Neural cell (in vitro differentiated cells): ENCODE measurements at regions not wholly inside any gene's neighbourhood (a gene's known extent, or its start where the extent isn't known, plus 50 kb on each side); places are given as distances from the start of the nearest gene placed in this dataset.

Experiments
- EZH2 ChIP-seq: fragments of 200-600, 300-800 bp; shearing (Covaris generic), sonication (generic); IDR thresholded peaks from 2 replicates; pipeline ENCODE4 v1.6.1; 2014; ENCODE audit warnings: antibody characterized with exemption, low read length, borderline replicate concordance, mild to moderate bottlenecking; ENCODE audit not compliant: insufficient read depth, poor library complexity, severe bottlenecking
- MXI1 ChIP-seq: fragments of 450-650 bp; conservative IDR thresholded peaks from 2 replicates; pipeline ENCODE4 v1.6.1; 2014; ENCODE audit warnings: antibody characterized with exemption, mild to moderate bottlenecking; ENCODE audit not compliant: poor library complexity, severe bottlenecking
- POLR2AphosphoS5 ChIP-seq: IDR thresholded peaks from 2 replicates; pipeline ENCODE4 v1.6.1; 2012
- RAD21 ChIP-seq: fragments of 450-650 bp; conservative IDR thresholded peaks from 2 replicates; pipeline ENCODE4 v1.6.1; 2014; ENCODE audit warnings: antibody characterized with exemption, mild to moderate bottlenecking, moderate library complexity
- TAF1 ChIP-seq: IDR thresholded peaks from 2 replicates; pipeline ENCODE4 v1.6.1; 2012; ENCODE audit warnings: low read depth
- TF ChIP-seq, protein P1 (sequence below): fragments of 450-650 bp; IDR thresholded peaks from 2 replicates; pipeline ENCODE4 v1.5.1; 2014; ENCODE audit warnings: antibody characterized with exemption, mild to moderate bottlenecking, moderate library complexity; ENCODE audit not compliant: poor library complexity, severe bottlenecking
- TF ChIP-seq, protein P2 (sequence below): IDR thresholded peaks from 2 replicates; pipeline ENCODE4 v1.6.1; 2012; ENCODE audit warnings: borderline replicate concordance

- TF ChIP-seq, protein P1, sequence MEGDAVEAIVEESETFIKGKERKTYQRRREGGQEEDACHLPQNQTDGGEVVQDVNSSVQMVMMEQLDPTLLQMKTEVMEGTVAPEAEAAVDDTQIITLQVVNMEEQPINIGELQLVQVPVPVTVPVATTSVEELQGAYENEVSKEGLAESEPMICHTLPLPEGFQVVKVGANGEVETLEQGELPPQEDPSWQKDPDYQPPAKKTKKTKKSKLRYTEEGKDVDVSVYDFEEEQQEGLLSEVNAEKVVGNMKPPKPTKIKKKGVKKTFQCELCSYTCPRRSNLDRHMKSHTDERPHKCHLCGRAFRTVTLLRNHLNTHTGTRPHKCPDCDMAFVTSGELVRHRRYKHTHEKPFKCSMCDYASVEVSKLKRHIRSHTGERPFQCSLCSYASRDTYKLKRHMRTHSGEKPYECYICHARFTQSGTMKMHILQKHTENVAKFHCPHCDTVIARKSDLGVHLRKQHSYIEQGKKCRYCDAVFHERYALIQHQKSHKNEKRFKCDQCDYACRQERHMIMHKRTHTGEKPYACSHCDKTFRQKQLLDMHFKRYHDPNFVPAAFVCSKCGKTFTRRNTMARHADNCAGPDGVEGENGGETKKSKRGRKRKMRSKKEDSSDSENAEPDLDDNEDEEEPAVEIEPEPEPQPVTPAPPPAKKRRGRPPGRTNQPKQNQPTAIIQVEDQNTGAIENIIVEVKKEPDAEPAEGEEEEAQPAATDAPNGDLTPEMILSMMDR: no peak
- TF ChIP-seq MXI1: no peak
- no peak for TF ChIP-seq POLR2AphosphoS5
- TF ChIP-seq, protein P2, sequence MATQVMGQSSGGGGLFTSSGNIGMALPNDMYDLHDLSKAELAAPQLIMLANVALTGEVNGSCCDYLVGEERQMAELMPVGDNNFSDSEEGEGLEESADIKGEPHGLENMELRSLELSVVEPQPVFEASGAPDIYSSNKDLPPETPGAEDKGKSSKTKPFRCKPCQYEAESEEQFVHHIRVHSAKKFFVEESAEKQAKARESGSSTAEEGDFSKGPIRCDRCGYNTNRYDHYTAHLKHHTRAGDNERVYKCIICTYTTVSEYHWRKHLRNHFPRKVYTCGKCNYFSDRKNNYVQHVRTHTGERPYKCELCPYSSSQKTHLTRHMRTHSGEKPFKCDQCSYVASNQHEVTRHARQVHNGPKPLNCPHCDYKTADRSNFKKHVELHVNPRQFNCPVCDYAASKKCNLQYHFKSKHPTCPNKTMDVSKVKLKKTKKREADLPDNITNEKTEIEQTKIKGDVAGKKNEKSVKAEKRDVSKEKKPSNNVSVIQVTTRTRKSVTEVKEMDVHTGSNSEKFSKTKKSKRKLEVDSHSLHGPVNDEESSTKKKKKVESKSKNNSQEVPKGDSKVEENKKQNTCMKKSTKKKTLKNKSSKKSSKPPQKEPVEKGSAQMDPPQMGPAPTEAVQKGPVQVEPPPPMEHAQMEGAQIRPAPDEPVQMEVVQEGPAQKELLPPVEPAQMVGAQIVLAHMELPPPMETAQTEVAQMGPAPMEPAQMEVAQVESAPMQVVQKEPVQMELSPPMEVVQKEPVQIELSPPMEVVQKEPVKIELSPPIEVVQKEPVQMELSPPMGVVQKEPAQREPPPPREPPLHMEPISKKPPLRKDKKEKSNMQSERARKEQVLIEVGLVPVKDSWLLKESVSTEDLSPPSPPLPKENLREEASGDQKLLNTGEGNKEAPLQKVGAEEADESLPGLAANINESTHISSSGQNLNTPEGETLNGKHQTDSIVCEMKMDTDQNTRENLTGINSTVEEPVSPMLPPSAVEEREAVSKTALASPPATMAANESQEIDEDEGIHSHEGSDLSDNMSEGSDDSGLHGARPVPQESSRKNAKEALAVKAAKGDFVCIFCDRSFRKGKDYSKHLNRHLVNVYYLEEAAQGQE: no peak
- no peak for TF ChIP-seq EZH2
- no peak for TF ChIP-seq RAD21
- no peak for TF ChIP-seq TAF1
These were observed 198.0 kb downstream of the SOX4 start for GRCh38 chr6:21791581-21791980.
